HL-60 (cell line): ENCODE measurements at regions not wholly inside any gene's neighbourhood (a gene's known extent, or its start where the extent isn't known, plus 50 kb on each side); places are given as distances from the start of the nearest gene placed in this dataset.

Experiments used
- DNase-seq, 2 experiments: peaks; one replicate each; pipeline ENCODE4 v3.0.0-alpha.2; 2010 to 2020; ENCODE audit warnings: low read depth in 1 of 2, low spot score in 1 of 2
- H3K27ac ChIP-seq: fragments of 250-450 bp; sonication (Bioruptor Pico); replicated peaks from 2 replicates; pipeline ENCODE4 v1.5.1; 2020; ENCODE audit warnings: mild to moderate bottlenecking, moderate library complexity
- H3K27me3 ChIP-seq: fragments of 250-450 bp; sonication (Bioruptor Pico); 2 replicates; pipeline ENCODE4 v1.5.1; 2021; ENCODE audit warnings: mild to moderate bottlenecking, moderate library complexity; ENCODE audit not compliant: insufficient read depth, poor library complexity, severe bottlenecking
- H3K4me3 ChIP-seq: replicated peaks from 2 replicates; pipeline ENCODE4 v1.5.1; 2011; ENCODE audit warnings: mild to moderate bottlenecking, control low read depth, low read length; ENCODE audit not compliant: insufficient read depth
- GABPA ChIP-seq: IDR thresholded peaks from 2 replicates; pipeline ENCODE4 v1.6.1; 2012; ENCODE audit warnings: low read depth
- POLR2AphosphoS5 ChIP-seq: IDR thresholded peaks from 2 replicates; pipeline ENCODE4 v1.6.1; 2012; ENCODE audit warnings: low read depth
- SPI1 ChIP-seq: IDR thresholded peaks from 2 replicates; pipeline ENCODE4 v1.6.1; 2012; ENCODE audit warnings: low read depth, mild to moderate bottlenecking, borderline replicate concordance
- TF ChIP-seq, protein P1 (sequence below): IDR thresholded peaks from 2 replicates; pipeline ENCODE4 v1.6.1; 2012; ENCODE audit warnings: low read depth; ENCODE audit not compliant: insufficient replicate concordance
- TF ChIP-seq, protein P2 (sequence below): IDR thresholded peaks from one replicate; pipeline ENCODE4 v1.5.1; 2011; ENCODE audit warnings: low read length, control low read depth, inconsistent platforms; ENCODE audit not compliant: insufficient read depth

DNA sequence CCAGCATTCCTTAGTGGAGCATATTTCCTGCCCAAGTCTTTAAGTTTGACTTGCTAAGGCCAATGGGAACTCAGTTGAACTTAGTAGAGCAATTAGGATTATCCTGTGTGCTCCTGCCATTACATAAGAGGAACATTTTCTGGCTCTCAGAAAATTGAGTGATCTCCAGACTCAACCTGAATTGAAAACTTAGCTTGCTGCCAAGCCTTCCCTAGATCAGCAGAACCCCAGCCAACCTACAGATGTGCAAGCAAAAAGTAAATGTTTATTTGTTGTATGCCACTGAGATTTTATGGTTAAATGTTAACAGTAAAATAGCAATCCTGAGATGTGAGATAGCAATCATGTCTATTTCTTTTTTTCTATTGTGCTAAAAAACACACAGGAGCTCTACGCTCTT lies 350.9 kb downstream of the OLFM4 start:
- DNase-seq = no peak

DNA sequence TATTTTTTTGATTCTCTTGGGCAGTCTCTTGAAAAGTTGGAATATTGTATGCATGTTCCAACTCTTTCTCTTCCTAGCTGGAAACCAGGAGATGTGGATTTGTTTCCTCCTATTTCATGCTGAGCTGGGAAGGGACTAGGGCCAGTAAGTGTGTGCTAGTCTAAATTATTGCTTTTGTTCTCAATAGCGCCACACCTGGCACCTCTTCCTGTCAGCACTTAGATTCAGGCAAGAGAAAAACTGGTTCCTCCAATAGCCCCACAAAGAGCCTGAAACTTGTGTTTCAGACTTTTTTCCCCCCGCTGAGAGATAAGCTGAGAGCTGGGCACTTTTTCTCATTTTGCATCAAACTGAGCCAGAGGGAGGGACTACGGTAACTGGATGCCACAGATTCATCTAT lies 353.4 kb downstream of the OLFM4 start:
- TF ChIP-seq, protein P1, sequence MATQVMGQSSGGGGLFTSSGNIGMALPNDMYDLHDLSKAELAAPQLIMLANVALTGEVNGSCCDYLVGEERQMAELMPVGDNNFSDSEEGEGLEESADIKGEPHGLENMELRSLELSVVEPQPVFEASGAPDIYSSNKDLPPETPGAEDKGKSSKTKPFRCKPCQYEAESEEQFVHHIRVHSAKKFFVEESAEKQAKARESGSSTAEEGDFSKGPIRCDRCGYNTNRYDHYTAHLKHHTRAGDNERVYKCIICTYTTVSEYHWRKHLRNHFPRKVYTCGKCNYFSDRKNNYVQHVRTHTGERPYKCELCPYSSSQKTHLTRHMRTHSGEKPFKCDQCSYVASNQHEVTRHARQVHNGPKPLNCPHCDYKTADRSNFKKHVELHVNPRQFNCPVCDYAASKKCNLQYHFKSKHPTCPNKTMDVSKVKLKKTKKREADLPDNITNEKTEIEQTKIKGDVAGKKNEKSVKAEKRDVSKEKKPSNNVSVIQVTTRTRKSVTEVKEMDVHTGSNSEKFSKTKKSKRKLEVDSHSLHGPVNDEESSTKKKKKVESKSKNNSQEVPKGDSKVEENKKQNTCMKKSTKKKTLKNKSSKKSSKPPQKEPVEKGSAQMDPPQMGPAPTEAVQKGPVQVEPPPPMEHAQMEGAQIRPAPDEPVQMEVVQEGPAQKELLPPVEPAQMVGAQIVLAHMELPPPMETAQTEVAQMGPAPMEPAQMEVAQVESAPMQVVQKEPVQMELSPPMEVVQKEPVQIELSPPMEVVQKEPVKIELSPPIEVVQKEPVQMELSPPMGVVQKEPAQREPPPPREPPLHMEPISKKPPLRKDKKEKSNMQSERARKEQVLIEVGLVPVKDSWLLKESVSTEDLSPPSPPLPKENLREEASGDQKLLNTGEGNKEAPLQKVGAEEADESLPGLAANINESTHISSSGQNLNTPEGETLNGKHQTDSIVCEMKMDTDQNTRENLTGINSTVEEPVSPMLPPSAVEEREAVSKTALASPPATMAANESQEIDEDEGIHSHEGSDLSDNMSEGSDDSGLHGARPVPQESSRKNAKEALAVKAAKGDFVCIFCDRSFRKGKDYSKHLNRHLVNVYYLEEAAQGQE = no peak
- TF ChIP-seq, protein P2, sequence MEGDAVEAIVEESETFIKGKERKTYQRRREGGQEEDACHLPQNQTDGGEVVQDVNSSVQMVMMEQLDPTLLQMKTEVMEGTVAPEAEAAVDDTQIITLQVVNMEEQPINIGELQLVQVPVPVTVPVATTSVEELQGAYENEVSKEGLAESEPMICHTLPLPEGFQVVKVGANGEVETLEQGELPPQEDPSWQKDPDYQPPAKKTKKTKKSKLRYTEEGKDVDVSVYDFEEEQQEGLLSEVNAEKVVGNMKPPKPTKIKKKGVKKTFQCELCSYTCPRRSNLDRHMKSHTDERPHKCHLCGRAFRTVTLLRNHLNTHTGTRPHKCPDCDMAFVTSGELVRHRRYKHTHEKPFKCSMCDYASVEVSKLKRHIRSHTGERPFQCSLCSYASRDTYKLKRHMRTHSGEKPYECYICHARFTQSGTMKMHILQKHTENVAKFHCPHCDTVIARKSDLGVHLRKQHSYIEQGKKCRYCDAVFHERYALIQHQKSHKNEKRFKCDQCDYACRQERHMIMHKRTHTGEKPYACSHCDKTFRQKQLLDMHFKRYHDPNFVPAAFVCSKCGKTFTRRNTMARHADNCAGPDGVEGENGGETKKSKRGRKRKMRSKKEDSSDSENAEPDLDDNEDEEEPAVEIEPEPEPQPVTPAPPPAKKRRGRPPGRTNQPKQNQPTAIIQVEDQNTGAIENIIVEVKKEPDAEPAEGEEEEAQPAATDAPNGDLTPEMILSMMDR = no peak
- no peak for TF ChIP-seq GABPA
- TF ChIP-seq POLR2AphosphoS5 = no peak
- TF ChIP-seq SPI1 = no peak
- no peak overlapping the region for H3K27ac ChIP-seq
- DNase-seq = no peak

More for the DNA sequence above, 350.9 kb downstream of the OLFM4 start:
- Histone ChIP-seq H3K27ac (no peak overlapping the region), H3K27me3 (no peaks in the 10 kb centered on the region), H3K4me3 (no peak overlapping the region)
- TF ChIP-seq, protein P2 = no peak
- no peak for TF ChIP-seq POLR2AphosphoS5
- no peak for TF ChIP-seq GABPA
- TF ChIP-seq, protein P1 = no peak
- TF ChIP-seq SPI1 = no peak

DNA sequence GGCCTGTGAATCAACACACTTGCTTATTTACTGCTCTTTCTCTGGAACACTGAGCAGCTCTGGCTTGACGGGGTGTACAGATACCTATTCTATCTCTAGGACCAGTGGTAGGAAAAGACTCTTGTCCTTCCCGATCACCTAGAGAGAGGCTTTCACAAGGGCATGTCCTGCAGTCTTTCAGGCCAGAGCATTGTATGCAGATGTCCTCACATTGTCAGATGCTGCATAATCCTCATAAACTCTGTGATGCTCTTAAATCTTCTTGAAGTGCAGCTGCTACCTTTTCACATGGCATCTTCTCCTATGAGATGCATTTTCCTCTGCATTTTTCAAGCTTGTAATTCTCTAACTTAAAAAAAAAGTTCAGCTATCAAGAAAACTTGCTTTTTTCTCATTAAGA lies 369.4 kb downstream of the OLFM4 start:
- H3K27me3 ChIP-seq = no peaks in the 10 kb centered on the region
- no peak overlapping the region for H3K27ac ChIP-seq

More for the DNA sequence above, 353.4 kb downstream of the OLFM4 start:
- H3K27me3 ChIP-seq = no peaks in the 10 kb centered on the region
- no peak overlapping the region for H3K4me3 ChIP-seq

DNA sequence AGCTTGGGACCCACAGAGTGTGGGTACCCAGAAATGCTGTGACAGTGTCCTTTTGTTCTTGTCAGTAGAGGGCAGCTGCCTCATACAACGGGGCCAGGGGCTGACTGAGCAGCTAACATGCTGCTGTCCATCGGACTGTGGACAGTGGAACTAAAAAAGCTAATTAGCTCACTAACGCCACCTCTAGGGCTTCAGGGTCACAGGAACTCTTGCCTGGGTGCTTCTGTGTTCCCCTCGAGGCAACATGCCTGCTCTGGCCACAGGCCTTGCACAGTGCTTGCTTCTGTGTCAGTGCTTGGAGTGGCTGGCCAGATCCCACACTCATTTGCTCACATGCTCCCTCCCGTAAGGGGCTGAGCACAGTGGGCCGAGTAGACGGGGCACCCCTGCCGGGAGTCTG lies 377.0 kb downstream of the OLFM4 start:
- Histone ChIP-seq H3K27ac (no peak overlapping the region), H3K4me3 (no peak overlapping the region), H3K27me3 (no peaks in the 10 kb centered on the region)
- TF ChIP-seq, protein P2 = no peak
- no peak for TF ChIP-seq POLR2AphosphoS5
- no peak for TF ChIP-seq SPI1
- TF ChIP-seq GABPA = no peak
- TF ChIP-seq, protein P1 = no peak
- no peak for DNase-seq

More for the DNA sequence above, 369.4 kb downstream of the OLFM4 start:
- TF ChIP-seq, protein P2 = no peak
- TF ChIP-seq GABPA = no peak
- no peak overlapping the region for H3K4me3 ChIP-seq
- DNase-seq = no peak
